ENCODE measurements at regions not wholly inside any gene's neighbourhood (a gene's known extent, or its start where the extent isn't known, plus 50 kb on each side); places are given as distances from the start of the nearest gene placed in this dataset.

DNA sequence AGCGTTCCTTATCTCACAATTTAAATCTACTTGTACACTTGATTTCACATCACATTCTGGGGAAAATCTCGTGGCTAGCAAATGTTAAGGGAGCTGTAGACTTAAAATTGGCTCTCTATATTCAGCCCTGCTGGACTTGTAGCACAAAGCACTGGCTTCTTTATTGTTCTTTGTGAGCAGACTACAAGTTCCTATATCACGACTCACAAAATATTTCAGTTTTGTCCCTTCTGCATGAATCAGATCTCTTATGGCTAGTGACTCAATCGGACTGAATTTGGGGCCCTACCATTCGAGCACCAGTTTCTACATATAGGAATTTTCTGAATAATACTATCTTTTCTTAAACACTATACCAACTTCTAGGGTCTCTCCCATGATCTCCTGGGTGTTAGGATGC lies 390.1 kb downstream of the ADAM29 start:
- H3K4me1 ChIP-seq (ENCODE audit: insufficient read depth, low read length, poor library complexity, severe bottlenecking): no peaks in the 10 kb centered on the region
- H4K20me1 ChIP-seq (ENCODE audit: insufficient read depth, low read length): no peaks in the 10 kb centered on the region
- DNase-seq (ENCODE audit: low spot score): no peak
- H3K79me2 ChIP-seq (ENCODE audit: insufficient read depth, low read depth, low read length): no peaks in the 10 kb centered on the region
- H3K9me3 ChIP-seq (ENCODE audit: low read length): no peaks in the 10 kb centered on the region
- H3K9me2 ChIP-seq (ENCODE audit: insufficient read depth, low read length): no peaks in the 10 kb centered on the region
- TF ChIP-seq, protein P1, sequence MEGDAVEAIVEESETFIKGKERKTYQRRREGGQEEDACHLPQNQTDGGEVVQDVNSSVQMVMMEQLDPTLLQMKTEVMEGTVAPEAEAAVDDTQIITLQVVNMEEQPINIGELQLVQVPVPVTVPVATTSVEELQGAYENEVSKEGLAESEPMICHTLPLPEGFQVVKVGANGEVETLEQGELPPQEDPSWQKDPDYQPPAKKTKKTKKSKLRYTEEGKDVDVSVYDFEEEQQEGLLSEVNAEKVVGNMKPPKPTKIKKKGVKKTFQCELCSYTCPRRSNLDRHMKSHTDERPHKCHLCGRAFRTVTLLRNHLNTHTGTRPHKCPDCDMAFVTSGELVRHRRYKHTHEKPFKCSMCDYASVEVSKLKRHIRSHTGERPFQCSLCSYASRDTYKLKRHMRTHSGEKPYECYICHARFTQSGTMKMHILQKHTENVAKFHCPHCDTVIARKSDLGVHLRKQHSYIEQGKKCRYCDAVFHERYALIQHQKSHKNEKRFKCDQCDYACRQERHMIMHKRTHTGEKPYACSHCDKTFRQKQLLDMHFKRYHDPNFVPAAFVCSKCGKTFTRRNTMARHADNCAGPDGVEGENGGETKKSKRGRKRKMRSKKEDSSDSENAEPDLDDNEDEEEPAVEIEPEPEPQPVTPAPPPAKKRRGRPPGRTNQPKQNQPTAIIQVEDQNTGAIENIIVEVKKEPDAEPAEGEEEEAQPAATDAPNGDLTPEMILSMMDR (conservative IDR thresholded peaks at IDR 0.05; ENCODE audit: low read length): no peak
- TF ChIP-seq EZH2phosphoT487 (IDR thresholded peaks at IDR 0.05; ENCODE audit: borderline replicate concordance, low read depth, low read length): no peak
- no TSS peak for BruUV-seq (replicated peaks)
- H3K36me3 ChIP-seq (ENCODE audit: insufficient read depth, low read length): no peaks in the 10 kb centered on the region
- intact Hi-C loops (cut with micrococcal nuclease; ENCODE audit: unreplicated experiment): no loop called here
- H2AFZ ChIP-seq (ENCODE audit: low read length): no peak overlapping the region; the same call in 1 of the 2 replicates
- H3K27ac ChIP-seq (ENCODE audit: low read depth, low read length, poor library complexity, severe bottlenecking): no peak overlapping the region
- no peak overlapping the region for H3K4me3 ChIP-seq (ENCODE audit: low read depth, low read length, poor library complexity, severe bottlenecking)
- H3K4me2 ChIP-seq (ENCODE audit: low read length): no peak overlapping the region
- ChIA-PET POLR2A (interaction anchor here (1.0 kb wide), 1 partner anchor 19 kb away, joined by 4 read pairs; no protein-coding TSS in a partner anchor), CTCF (ENCODE audit: unreplicated experiment) (no interaction called here)

DNA sequence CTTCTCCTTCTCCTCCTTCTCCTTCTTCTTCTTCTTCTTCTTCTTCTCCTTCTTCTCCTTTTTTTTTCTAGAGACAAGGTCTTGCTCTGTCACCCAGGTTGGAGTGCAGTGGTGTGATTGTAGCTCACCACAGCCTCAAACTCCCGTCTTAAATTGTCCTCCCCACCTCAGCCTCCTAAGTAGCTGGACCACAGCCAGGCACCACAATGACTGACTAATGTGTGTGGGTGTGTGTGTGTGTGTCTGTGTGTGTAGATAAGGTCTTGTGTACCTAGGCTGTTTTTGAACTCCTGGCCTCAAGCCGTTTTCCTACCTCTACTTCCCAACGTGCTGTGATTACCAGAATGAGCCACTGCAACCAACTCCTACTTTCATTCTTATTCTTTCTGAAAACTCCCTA lies 390.9 kb downstream of the ADAM29 start:
- CTCF ChIA-PET (ENCODE audit: unreplicated experiment): no interaction called here
- DNase-seq (ENCODE audit: low spot score): no peak
- H4K20me1 ChIP-seq (ENCODE audit: insufficient read depth, low read length): no peaks in the 10 kb centered on the region
- H3K9me2 ChIP-seq (ENCODE audit: insufficient read depth, low read length): no peaks in the 10 kb centered on the region
- no peaks in the 10 kb centered on the region for H3K9me3 ChIP-seq (ENCODE audit: low read length)
- no peaks in the 10 kb centered on the region for H3K79me2 ChIP-seq (ENCODE audit: insufficient read depth, low read depth, low read length)
- POLR2A ChIA-PET: interaction anchor here (1.0 kb wide), 1 partner anchor 20 kb away, joined by 4 read pairs; no protein-coding TSS in a partner anchor
- no peaks in the 10 kb centered on the region for H3K36me3 ChIP-seq (ENCODE audit: insufficient read depth, low read length)
- no peak overlapping the region for H3K4me2 ChIP-seq (ENCODE audit: low read length)
- H2AFZ ChIP-seq (ENCODE audit: low read length): no peak overlapping the region
- intact Hi-C loops (cut with micrococcal nuclease; ENCODE audit: unreplicated experiment): no loop called here
- no TSS peak for BruUV-seq (replicated peaks)
- H3K4me1 ChIP-seq (ENCODE audit: insufficient read depth, low read length, poor library complexity, severe bottlenecking): no peaks in the 10 kb centered on the region
- H3K27ac ChIP-seq (ENCODE audit: low read depth, low read length, poor library complexity, severe bottlenecking): no peak overlapping the region
- H3K4me3 ChIP-seq (ENCODE audit: low read depth, low read length, poor library complexity, severe bottlenecking): no peak overlapping the region
- TF ChIP-seq EZH2phosphoT487 (IDR thresholded peaks at IDR 0.05; ENCODE audit: borderline replicate concordance, low read depth, low read length): no peak
- TF ChIP-seq, protein P1 (conservative IDR thresholded peaks at IDR 0.05; ENCODE audit: low read length): no peak

DNA sequence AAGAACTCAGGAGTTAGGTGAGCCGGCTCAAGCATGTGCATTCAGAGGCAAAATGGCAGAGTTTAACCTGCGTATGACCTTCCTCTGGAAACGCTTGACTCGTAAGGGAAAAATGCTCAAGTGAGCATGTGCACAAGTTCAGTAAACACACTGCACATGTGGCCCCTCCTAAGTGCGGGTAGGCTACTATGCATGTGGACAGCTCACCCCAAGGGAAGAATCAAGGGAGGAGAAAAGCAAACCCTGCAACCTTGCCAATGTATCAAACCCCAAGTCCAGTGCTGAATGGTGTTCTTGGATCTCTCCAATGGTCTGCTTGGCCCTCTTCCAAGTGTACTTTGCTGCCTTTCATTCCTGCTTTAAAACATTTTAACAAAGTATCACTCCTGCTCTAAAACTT lies 407.1 kb downstream of the ADAM29 start:
- Histone ChIP-seq H3K4me2 (ENCODE audit: low read length) (no peak overlapping the region), H3K4me1 (ENCODE audit: insufficient read depth, low read length, poor library complexity, severe bottlenecking) (no peaks in the 10 kb centered on the region), H4K20me1 (ENCODE audit: insufficient read depth, low read length) (no peaks in the 10 kb centered on the region), H3K9me3 (ENCODE audit: low read length) (no peaks in the 10 kb centered on the region), H3K36me3 (ENCODE audit: insufficient read depth, low read length) (no peaks in the 10 kb centered on the region), H3K79me2 (ENCODE audit: insufficient read depth, low read depth, low read length) (no peaks in the 10 kb centered on the region), H3K4me3 (ENCODE audit: low read depth, low read length, poor library complexity, severe bottlenecking) (no peak overlapping the region), H3K27ac (ENCODE audit: low read depth, low read length, poor library complexity, severe bottlenecking) (no peak overlapping the region), H3K9me2 (ENCODE audit: insufficient read depth, low read length) (no peaks in the 10 kb centered on the region), H2AFZ (ENCODE audit: low read length) (no peak overlapping the region)
- no peak for DNase-seq (ENCODE audit: low spot score)
- TF ChIP-seq, protein P1 (conservative IDR thresholded peaks at IDR 0.05; ENCODE audit: low read length): no peak
- no peak for TF ChIP-seq EZH2phosphoT487 (IDR thresholded peaks at IDR 0.05; ENCODE audit: borderline replicate concordance, low read depth, low read length)
- POLR2A ChIA-PET: no interaction called here
- intact Hi-C loops (cut with micrococcal nuclease; ENCODE audit: unreplicated experiment): no loop called here
- BruUV-seq (replicated peaks): no TSS peak
- CTCF ChIA-PET (ENCODE audit: unreplicated experiment): no interaction called here

Data from OCI-LY7 (cell line).